ENCODE measurements at regions not wholly inside any gene's neighbourhood (a gene's known extent, or its start where the extent isn't known, plus 50 kb on each side); places are given as distances from the start of the nearest gene placed in this dataset.

- DNase-seq (ENCODE audit: low read depth) = no peak
Measured at GRCh38 chr17:14959106-14959648, 305.9 kb downstream of the PMP22 start.

- no peak for DNase-seq (ENCODE audit: low read depth)
Measured at GRCh38 chr17:14953405-14953804, 311.7 kb downstream of the PMP22 start.

- no peak for DNase-seq (ENCODE audit: low read depth)
Measured at GRCh38 chr17:14950686-14951085, 314.4 kb downstream of the PMP22 start.

GRCh38 chr17:14950216-14950615 lies 314.9 kb downstream of the PMP22 start:
- peak; percentile 7 for DNase-seq (ENCODE audit: low read depth)

DNA sequence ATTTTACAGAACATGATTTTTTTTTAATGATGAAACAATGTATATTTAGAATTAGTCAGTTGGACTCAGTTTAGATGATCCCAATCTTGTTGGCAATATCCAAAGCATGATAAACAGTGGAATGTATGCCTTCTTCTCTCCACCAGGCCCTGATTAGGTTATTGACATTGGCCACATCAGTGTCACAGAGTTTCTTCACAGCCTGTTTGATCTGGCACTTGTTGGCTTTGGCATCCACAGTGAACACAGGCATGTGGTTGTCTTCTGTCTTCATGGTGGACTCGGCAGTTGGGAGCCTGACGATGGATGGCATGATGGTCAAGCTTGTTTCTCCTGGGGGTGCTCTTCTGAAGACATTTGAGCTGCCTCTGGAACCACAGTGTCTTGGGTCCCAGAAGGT lies 317.5 kb downstream of the PMP22 start:
- DNase-seq (ENCODE audit: low read depth) = no peak

- no peak for DNase-seq (ENCODE audit: low read depth)
Measured at GRCh38 chr17:14946481-14946880, 318.6 kb downstream of the PMP22 start.

DNA sequence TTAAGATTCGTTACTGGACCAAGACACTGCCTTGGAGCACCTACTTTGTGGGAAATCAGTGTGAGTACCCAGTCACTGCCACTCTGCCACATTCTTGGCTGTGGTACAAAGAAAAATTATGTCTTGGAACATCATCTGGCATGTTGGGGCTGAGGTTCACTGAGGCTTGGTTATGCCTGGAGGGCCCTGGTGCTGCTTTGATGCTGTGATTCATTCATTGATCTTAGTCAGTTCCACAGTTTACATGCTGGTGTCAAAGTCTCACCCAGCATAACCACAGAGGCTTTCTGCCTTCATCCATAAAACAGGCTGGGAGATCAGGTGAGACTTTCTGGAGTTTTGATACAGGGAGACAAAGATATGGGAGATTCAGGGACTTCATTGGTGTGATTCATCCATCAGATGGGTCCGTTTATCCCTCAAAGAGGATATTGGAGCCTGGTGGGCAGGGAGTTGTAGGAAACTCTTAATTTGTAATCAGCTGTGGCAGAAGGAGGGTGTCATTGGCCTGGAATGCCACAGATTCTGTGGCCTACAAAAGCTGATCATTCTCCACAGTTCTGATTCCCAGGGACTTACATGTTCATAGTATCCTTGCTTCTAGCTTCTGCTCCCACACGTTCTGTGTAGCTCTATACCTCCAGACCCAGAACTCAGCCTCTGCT lies 322.5 kb downstream of the PMP22 start:
- no peak for DNase-seq (ENCODE audit: low read depth)

GRCh38 chr17:14940938-14941265 lies 324.2 kb downstream of the PMP22 start:
- DNase-seq (ENCODE audit: low read depth) = no peak

GRCh38 chr17:14940108-14940937 lies 324.8 kb downstream of the PMP22 start:
- no peak for DNase-seq (ENCODE audit: low read depth)

- DNase-seq (ENCODE audit: low read depth) = no peak
Measured at GRCh38 chr17:14935845-14936485, 329.2 kb downstream of the PMP22 start.

- DNase-seq (ENCODE audit: low read depth) = no peak
Measured at GRCh38 chr17:14935139-14935841, 329.8 kb downstream of the PMP22 start.

GRCh38 chr17:14933676-14934075 lies 331.4 kb downstream of the PMP22 start:
- no peak for DNase-seq (ENCODE audit: low read depth)

GRCh38 chr17:14926526-14927122 lies 338.5 kb downstream of the PMP22 start:
- DNase-seq (ENCODE audit: low read depth) = peak; percentile 75

- DNase-seq (ENCODE audit: low read depth) = no peak
Measured at GRCh38 chr17:14926073-14926472, 339.1 kb downstream of the PMP22 start.

DNA sequence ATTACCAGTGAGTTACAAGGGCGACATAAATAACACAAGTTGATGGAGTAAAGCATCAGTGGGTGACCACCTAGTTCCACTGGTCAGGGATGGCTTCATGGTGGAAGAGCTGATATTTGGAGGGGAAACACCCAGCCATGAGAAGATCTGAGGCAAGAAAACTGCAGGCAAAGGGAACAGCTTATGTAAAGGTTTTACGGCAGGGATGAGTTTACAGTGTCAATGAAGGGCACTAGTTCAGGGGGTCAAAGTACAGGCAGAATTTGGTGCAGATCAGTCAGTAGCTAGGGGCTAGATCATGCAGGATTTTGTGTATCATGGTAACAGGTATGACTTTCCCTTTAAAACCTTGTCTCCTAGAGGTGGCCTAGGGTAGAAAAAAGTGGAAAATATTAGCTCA lies 339.6 kb downstream of the PMP22 start:
- no peak for DNase-seq (ENCODE audit: low read depth)

DNA sequence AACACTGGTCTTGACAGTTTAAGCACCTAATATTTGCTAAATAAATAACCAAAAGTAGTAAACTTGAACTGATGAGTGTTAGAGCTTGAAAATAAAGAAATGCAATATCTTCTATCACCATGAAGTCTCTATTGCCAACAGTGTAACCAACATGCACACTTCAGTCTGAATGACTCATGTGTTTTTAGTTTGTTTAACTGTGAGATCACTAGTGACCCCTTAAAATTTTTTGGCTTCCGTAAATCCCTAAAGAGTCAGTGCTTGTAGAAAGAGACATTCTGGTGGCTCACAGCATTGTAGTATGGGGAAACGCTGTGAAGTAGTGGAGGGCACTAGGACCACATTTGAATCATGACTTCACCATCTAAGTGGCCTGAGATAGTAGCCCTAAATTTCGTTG lies 341.1 kb downstream of the PMP22 start:
- no peak for DNase-seq (ENCODE audit: low read depth)

GRCh38 chr17:14922411-14922810 lies 342.7 kb downstream of the PMP22 start:
- peak; percentile 4 for DNase-seq (ENCODE audit: low read depth)

- DNase-seq (ENCODE audit: low read depth) = no peak
Measured at GRCh38 chr17:14921936-14922335, 343.2 kb downstream of the PMP22 start.

- DNase-seq (ENCODE audit: low read depth) = no peak
Measured at GRCh38 chr17:14919631-14920213, 345.4 kb downstream of the PMP22 start.

DNA sequence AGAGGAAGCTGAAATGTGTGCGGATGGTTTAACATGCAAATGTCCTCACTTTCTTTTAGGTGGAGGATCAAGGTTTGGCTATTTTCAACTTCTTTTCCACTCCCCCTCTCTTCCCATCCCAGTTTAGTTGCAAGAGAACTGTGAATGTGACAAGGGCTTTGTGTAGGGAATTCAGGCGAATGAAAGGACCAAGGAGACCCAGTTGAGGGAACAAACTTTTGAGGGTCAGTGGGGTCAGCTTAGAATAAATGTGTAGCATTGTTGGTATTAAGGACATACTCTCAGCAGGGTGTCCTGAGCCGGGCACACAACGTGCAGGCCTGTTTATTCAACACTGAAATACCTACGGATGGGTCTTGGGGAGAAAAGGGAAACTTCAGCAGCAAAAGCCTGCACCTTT lies 346.0 kb downstream of the PMP22 start:
- no peak for DNase-seq (ENCODE audit: low read depth)

DNA sequence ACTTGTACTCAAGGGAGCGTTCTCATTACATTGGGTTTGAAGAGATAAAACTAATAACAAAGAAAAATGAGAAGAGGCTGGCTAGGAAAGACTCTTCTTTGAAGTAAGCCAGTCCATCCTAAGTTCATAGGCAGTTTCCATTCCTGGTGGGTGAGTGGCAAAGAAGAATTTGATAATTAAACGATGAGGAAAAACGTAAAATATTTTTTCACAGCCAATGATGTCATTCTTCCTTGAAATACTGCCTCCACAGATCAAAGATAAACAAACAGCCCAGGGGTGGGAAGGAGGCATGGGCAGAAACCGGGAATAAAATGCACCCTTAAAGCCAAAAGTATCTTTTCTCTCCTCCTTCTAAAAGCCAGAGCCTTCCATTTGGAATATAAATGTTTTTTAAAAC lies 346.6 kb downstream of the PMP22 start:
- no peak for DNase-seq (ENCODE audit: low read depth)

All from myocyte (in vitro differentiated cells).